CD8-positive, alpha-beta memory T cell (primary cell): ENCODE measurements at regions not wholly inside any gene's neighbourhood (a gene's known extent, or its start where the extent isn't known, plus 50 kb on each side); places are given as distances from the start of the nearest gene placed in this dataset.

Experiments
- CTCF ChIA-PET: fragments of 350-600 bp; sonication (Branson Sonifier 250); formaldehyde crosslinking; loops from one replicate; lab custom pipeline; 2021; ENCODE audit warnings: antibody characterized with exemption; lab: Charles Lee
- POLR2A ChIA-PET: fragments of 350-600 bp; sonication (Branson Sonifier 250); formaldehyde crosslinking; loops from one replicate; lab custom pipeline; 2021; ENCODE audit warnings: antibody characterized with exemption; lab: Charles Lee
- DNase-seq, 5 donors: peaks; one replicate each; pipeline versions ENCODE4 v3.0.0 to v3.0.0-alpha.2; 2020 to 2022; ENCODE audit warnings: mixed read lengths in 1 of 5
- H3K27ac ChIP-seq: one replicate; pipeline ENCODE4 v1.7.0; 2013; ENCODE audit warnings: low read depth, mild to moderate bottlenecking, low read length, moderate library complexity
- H3K27me3 ChIP-seq: 2 replicates; pipeline ENCODE4 v1.7.0; 2013; ENCODE audit warnings: low read length, mild to moderate bottlenecking; ENCODE audit not compliant: insufficient read depth, poor library complexity, severe bottlenecking
- H3K36me3 ChIP-seq: 2 replicates; pipeline ENCODE4 v1.7.0; 2013; ENCODE audit warnings: mild to moderate bottlenecking, low read length, moderate library complexity; ENCODE audit not compliant: insufficient read depth
- H3K4me1 ChIP-seq: 2 replicates; pipeline ENCODE4 v1.7.0; 2013; ENCODE audit warnings: mild to moderate bottlenecking, low read length, moderate library complexity; ENCODE audit not compliant: insufficient read depth
- H3K4me3 ChIP-seq: 2 replicates; pipeline ENCODE4 v1.7.0; 2013; ENCODE audit warnings: mild to moderate bottlenecking, low read length
- H3K9me3 ChIP-seq: 2 replicates; pipeline ENCODE4 v1.7.0; 2013; ENCODE audit warnings: mild to moderate bottlenecking, low read length
- H3K27ac Mint-ChIP-seq, 8 donors: one replicate each; pipeline ENCODE4 v1.8.0; 2020 to 2021; ENCODE audit warnings: mixed read lengths in 8 of 8, mild to moderate bottlenecking in 6 of 8, inconsistent platforms in 3 of 8, moderate library complexity in 3 of 8
- H3K27me3 Mint-ChIP-seq, 2 donors: one replicate each; pipeline ENCODE4 v1.8.0; 2020 to 2021; ENCODE audit warnings: mixed read lengths in 2 of 2, mild to moderate bottlenecking in 1 of 2, moderate library complexity in 1 of 2
- H3K36me3 Mint-ChIP-seq, 3 donors: one replicate each; pipeline ENCODE4 v1.8.0; 2020 to 2021; ENCODE audit warnings: mixed read lengths in 3 of 3, inconsistent platforms in 1 of 3, mild to moderate bottlenecking in 1 of 3
- H3K4me1 Mint-ChIP-seq, 3 donors: one replicate each; pipeline ENCODE4 v1.8.0; 2020 to 2021; ENCODE audit warnings: mixed read lengths in 3 of 3, inconsistent platforms in 1 of 3, mild to moderate bottlenecking in 1 of 3
- H3K4me3 Mint-ChIP-seq, 7 donors: one replicate each; pipeline ENCODE4 v1.8.0; 2020 to 2021; ENCODE audit warnings: mixed read lengths in 7 of 7, mild to moderate bottlenecking in 6 of 7, moderate library complexity in 4 of 7, inconsistent platforms in 2 of 7
- H3K9me3 Mint-ChIP-seq, 5 donors: one replicate each; pipeline ENCODE4 v1.8.0; 2020 to 2022; ENCODE audit warnings: mixed read lengths in 5 of 5, mild to moderate bottlenecking in 3 of 5, moderate library complexity in 2 of 5, inconsistent platforms in 1 of 5

DNA sequence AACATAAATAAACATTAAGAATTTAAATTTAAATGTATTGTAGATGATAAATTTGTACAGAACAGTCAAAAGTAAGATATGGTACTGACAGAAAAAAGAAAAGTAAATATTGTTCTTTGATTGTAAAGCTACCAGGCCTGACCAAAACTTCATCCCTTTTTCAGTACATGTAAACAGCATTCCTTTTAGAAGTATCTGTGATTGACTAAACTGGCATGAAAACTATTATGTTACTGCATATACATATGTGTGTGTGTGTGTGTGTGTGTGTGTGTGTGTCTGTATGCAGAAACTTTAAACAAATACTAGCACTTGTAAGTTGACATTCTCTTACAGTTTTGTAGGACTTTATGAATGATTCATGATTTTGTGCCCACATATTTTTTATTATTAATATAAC lies 270.9 kb downstream of the C12orf50 start:
- no peaks in the 10 kb centered on the region for H3K9me3 ChIP-seq
- no peak overlapping the region for H3K4me3 ChIP-seq
- DNase-seq: no peak
- Mint-ChIP-seq H3K27ac (no peak overlapping the region), H3K27me3 (no peaks in the 10 kb centered on the region), H3K4me3 (no peak overlapping the region), H3K9me3 (peaks cover 0 to 8% (median 2%) of the 10 kb centered on the region in 5 donors), H3K4me1 (no peaks in the 10 kb centered on the region), H3K36me3 (no peaks in the 10 kb centered on the region)
- no peak overlapping the region for H3K27ac ChIP-seq
- no peaks in the 10 kb centered on the region for H3K4me1 ChIP-seq
- H3K36me3 ChIP-seq: no peaks in the 10 kb centered on the region
- no peaks in the 10 kb centered on the region for H3K27me3 ChIP-seq
- CTCF ChIA-PET: no interaction called here
- POLR2A ChIA-PET: no interaction called here

- H3K4me1 Mint-ChIP-seq: no peaks in the 10 kb centered on the region
- H3K27me3 Mint-ChIP-seq: no peaks in the 10 kb centered on the region
- H3K27ac Mint-ChIP-seq: no peak overlapping the region
- H3K4me3 Mint-ChIP-seq: no peak overlapping the region
- Histone ChIP-seq H3K9me3 (no peaks in the 10 kb centered on the region), H3K4me1 (no peaks in the 10 kb centered on the region), H3K27me3 (no peaks in the 10 kb centered on the region), H3K36me3 (no peaks in the 10 kb centered on the region), H3K27ac (no peak overlapping the region), H3K4me3 (no peak overlapping the region)
- no peaks in the 10 kb centered on the region for H3K36me3 Mint-ChIP-seq
- CTCF ChIA-PET: no interaction called here
- H3K9me3 Mint-ChIP-seq: peaks cover 0 to 8% (median 2%) of the 10 kb centered on the region in 5 donors
- DNase-seq: no peak
- POLR2A ChIA-PET: no interaction called here
Observed at GRCh38 chr12:87756721-87757120, 272.5 kb downstream of the C12orf50 start.

- no peak overlapping the region for H3K4me3 Mint-ChIP-seq
Observed at GRCh38 chr12:87756111-87756510, 273.1 kb downstream of the C12orf50 start.

DNA sequence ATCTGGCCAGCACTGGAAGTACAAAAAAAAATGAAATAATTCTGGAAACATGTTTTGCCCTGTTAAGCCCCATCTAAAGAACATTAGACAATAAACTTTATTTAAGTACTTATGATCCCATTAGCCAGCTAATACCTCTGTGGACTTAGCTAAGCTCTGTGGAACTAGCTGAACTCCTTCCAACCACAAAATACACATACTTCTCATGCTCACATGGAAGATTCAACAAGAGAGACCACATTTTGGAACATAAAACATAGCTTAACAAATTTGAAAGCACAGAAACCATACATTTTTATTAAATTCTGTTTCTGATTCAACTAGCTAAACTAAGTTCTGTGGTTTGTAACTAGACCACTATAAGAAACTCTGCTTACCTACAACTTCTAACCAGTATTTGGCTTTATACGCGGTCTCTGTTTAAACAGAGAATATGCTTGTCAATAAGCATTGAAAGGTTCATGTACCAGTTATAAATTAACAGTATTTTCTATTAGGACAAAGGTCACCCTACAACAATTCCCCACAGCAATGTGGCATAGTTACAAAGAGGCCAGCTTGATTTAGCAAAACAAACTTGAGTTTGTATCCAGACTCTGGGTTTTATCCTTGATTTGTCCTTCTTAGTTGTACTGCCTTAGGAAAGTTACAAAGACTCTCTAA lies 300.1 kb downstream of the C12orf50 start:
- H3K4me3 ChIP-seq: no peak overlapping the region
- no peaks in the 10 kb centered on the region for H3K36me3 ChIP-seq
- Mint-ChIP-seq H3K27me3 (no peaks in the 10 kb centered on the region), H3K36me3 (no peaks in the 10 kb centered on the region), H3K27ac (no peak overlapping the region), H3K9me3 (peaks cover 0 to 3% (median 0%) of the 10 kb centered on the region in 5 donors), H3K4me1 (no peaks in the 10 kb centered on the region), H3K4me3 (no peak overlapping the region)
- H3K9me3 ChIP-seq: no peaks in the 10 kb centered on the region
- no peaks in the 10 kb centered on the region for H3K4me1 ChIP-seq
- CTCF ChIA-PET: no interaction called here
- H3K27me3 ChIP-seq: no peaks in the 10 kb centered on the region
- DNase-seq: no peak
- H3K27ac ChIP-seq: no peak overlapping the region
- POLR2A ChIA-PET: no interaction called here

More at GRCh38 chr12:87756111-87756510, 273.1 kb downstream of the C12orf50 start:
- no peak overlapping the region for H3K27ac ChIP-seq
- H3K27me3 ChIP-seq: no peaks in the 10 kb centered on the region
- H3K36me3 ChIP-seq: no peaks in the 10 kb centered on the region
- H3K9me3 ChIP-seq: no peaks in the 10 kb centered on the region
- POLR2A ChIA-PET: no interaction called here
- no peaks in the 10 kb centered on the region for H3K4me1 ChIP-seq
- no peak for DNase-seq
- no peaks in the 10 kb centered on the region for H3K36me3 Mint-ChIP-seq
- peaks cover 0 to 4% (median 2%) of the 10 kb centered on the region in 5 donors for H3K9me3 Mint-ChIP-seq
- H3K27ac Mint-ChIP-seq: no peak overlapping the region
- CTCF ChIA-PET: no interaction called here
- no peaks in the 10 kb centered on the region for H3K4me1 Mint-ChIP-seq
- H3K4me3 ChIP-seq: no peak overlapping the region
- no peaks in the 10 kb centered on the region for H3K27me3 Mint-ChIP-seq

GRCh38 chr12:87720967-87721366 lies 308.2 kb downstream of the C12orf50 start:
- CTCF ChIA-PET: no interaction called here
- H3K4me3 ChIP-seq: no peak overlapping the region
- POLR2A ChIA-PET: no interaction called here
- no peaks in the 10 kb centered on the region for H3K36me3 ChIP-seq
- no peak for DNase-seq
- Mint-ChIP-seq H3K9me3 (peaks cover 0 to 9% (median 0%) of the 10 kb centered on the region in 5 donors), H3K4me3 (no peak overlapping the region), H3K27me3 (no peaks in the 10 kb centered on the region), H3K36me3 (no peaks in the 10 kb centered on the region), H3K27ac (no peak overlapping the region), H3K4me1 (no peaks in the 10 kb centered on the region)
- no peaks in the 10 kb centered on the region for H3K4me1 ChIP-seq
- H3K9me3 ChIP-seq: no peaks in the 10 kb centered on the region
- no peaks in the 10 kb centered on the region for H3K27me3 ChIP-seq
- no peak overlapping the region for H3K27ac ChIP-seq

- H3K9me3 Mint-ChIP-seq: peaks cover 0 to 14% (median 3%) of the 10 kb centered on the region in 5 donors
Observed at GRCh38 chr12:87704374-87704773, 324.8 kb downstream of the C12orf50 start.

GRCh38 chr12:87690236-87690810 lies 338.9 kb downstream of the C12orf50 start:
- CTCF ChIA-PET: no interaction called here
- no peaks in the 10 kb centered on the region for H3K36me3 Mint-ChIP-seq

More at GRCh38 chr12:87704374-87704773, 324.8 kb downstream of the C12orf50 start:
- Histone ChIP-seq H3K4me1 (no peaks in the 10 kb centered on the region), H3K27ac (no peak overlapping the region), H3K9me3 (no peaks in the 10 kb centered on the region), H3K36me3 (no peaks in the 10 kb centered on the region), H3K27me3 (no peaks in the 10 kb centered on the region), H3K4me3 (no peak overlapping the region)
- Mint-ChIP-seq H3K36me3 (peaks cover 0 to 1% (median 0%) of the 10 kb centered on the region in 3 donors), H3K27me3 (no peaks in the 10 kb centered on the region), H3K4me1 (no peaks in the 10 kb centered on the region), H3K27ac (no peak overlapping the region), H3K4me3 (no peak overlapping the region)
- POLR2A ChIA-PET: no interaction called here
- CTCF ChIA-PET: no interaction called here
- no peak for DNase-seq

GRCh38 chr12:87689196-87689595 lies 340.0 kb downstream of the C12orf50 start:
- H3K9me3 ChIP-seq: no peaks in the 10 kb centered on the region

More at GRCh38 chr12:87690236-87690810, 338.9 kb downstream of the C12orf50 start:
- no peak for DNase-seq
- H3K27ac ChIP-seq: no peak overlapping the region
- Mint-ChIP-seq H3K27me3 (no peaks in the 10 kb centered on the region), H3K27ac (no peak overlapping the region), H3K9me3 (peaks cover 0 to 7% (median 3%) of the 10 kb centered on the region in 5 donors), H3K4me3 (no peak overlapping the region), H3K4me1 (no peaks in the 10 kb centered on the region)
- no peaks in the 10 kb centered on the region for H3K9me3 ChIP-seq
- POLR2A ChIA-PET: no interaction called here
- H3K4me1 ChIP-seq: no peaks in the 10 kb centered on the region
- H3K4me3 ChIP-seq: no peak overlapping the region
- no peaks in the 10 kb centered on the region for H3K27me3 ChIP-seq
- no peaks in the 10 kb centered on the region for H3K36me3 ChIP-seq

More at GRCh38 chr12:87689196-87689595, 340.0 kb downstream of the C12orf50 start:
- H3K4me1 Mint-ChIP-seq: no peaks in the 10 kb centered on the region
- Histone ChIP-seq H3K27me3 (no peaks in the 10 kb centered on the region), H3K27ac (no peak overlapping the region), H3K4me1 (no peaks in the 10 kb centered on the region), H3K36me3 (no peaks in the 10 kb centered on the region), H3K4me3 (no peak overlapping the region)
- CTCF ChIA-PET: no interaction called here
- H3K27me3 Mint-ChIP-seq: no peaks in the 10 kb centered on the region
- H3K27ac Mint-ChIP-seq: no peak overlapping the region
- H3K9me3 Mint-ChIP-seq: peaks cover 0 to 7% (median 3%) of the 10 kb centered on the region in 5 donors
- POLR2A ChIA-PET: no interaction called here
- H3K36me3 Mint-ChIP-seq: no peaks in the 10 kb centered on the region
- DNase-seq: no peak
- H3K4me3 Mint-ChIP-seq: no peak overlapping the region
